ENCODE measurements at regions not wholly inside any gene's neighbourhood (a gene's known extent, or its start where the extent isn't known, plus 50 kb on each side); places are given as distances from the start of the nearest gene placed in this dataset.

DNA sequence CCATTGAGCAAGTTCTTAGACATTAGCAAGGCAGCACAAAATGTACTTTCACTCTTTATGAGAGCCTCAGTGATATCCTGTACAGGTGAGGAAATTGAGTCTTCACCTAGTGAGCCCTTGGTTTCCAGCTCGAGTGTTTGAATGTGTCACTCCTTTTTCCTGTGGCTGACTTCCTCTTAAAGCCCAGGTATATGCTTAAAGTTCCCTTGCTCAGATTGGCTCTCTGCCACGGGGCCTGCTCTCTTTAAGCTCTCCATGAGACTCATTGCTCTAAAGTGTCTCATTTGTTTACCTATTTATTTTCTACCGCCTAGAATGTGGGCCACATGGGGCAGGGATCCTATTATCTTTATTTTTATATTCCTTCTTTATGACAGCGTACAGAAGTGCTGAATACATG lies 324.9 kb downstream of the SIPA1L2 start:
- TF ChIP-seq, protein P1, sequence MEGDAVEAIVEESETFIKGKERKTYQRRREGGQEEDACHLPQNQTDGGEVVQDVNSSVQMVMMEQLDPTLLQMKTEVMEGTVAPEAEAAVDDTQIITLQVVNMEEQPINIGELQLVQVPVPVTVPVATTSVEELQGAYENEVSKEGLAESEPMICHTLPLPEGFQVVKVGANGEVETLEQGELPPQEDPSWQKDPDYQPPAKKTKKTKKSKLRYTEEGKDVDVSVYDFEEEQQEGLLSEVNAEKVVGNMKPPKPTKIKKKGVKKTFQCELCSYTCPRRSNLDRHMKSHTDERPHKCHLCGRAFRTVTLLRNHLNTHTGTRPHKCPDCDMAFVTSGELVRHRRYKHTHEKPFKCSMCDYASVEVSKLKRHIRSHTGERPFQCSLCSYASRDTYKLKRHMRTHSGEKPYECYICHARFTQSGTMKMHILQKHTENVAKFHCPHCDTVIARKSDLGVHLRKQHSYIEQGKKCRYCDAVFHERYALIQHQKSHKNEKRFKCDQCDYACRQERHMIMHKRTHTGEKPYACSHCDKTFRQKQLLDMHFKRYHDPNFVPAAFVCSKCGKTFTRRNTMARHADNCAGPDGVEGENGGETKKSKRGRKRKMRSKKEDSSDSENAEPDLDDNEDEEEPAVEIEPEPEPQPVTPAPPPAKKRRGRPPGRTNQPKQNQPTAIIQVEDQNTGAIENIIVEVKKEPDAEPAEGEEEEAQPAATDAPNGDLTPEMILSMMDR (IDR thresholded peaks at IDR 0.05) = no peak
- TF ChIP-seq POLR2A (IDR thresholded peaks at IDR 0.05) = no peak
- TF ChIP-seq EP300 (IDR thresholded peaks at IDR 0.05) = no peak
